IMR-90 (cell line): ENCODE measurements at regions not wholly inside any gene's neighbourhood (a gene's known extent, or its start where the extent isn't known, plus 50 kb on each side); places are given as distances from the start of the nearest gene placed in this dataset.

Source experiments
- BHLHE40 ChIP-seq: fragments of 150-350 bp; IDR thresholded peaks from 2 replicates; pipeline ENCODE4 v1.6.1; 2016; ENCODE audit warnings: mild to moderate bottlenecking, low read depth, low read length
- CEBPB ChIP-seq: IDR thresholded peaks from 2 replicates; pipeline ENCODE4 v1.6.1; 2012; ENCODE audit warnings: low read depth, low read length, improper control_type of control experiment
- CHD1 ChIP-seq: IDR thresholded peaks from 2 replicates; pipeline ENCODE4 v1.6.1; 2012; ENCODE audit warnings: low read depth, low read length, improper control_type of control experiment
- ELK1 ChIP-seq: fragments of 150-350 bp; IDR thresholded peaks from 2 replicates; pipeline ENCODE4 v1.6.1; 2016; ENCODE audit warnings: low read depth, mild to moderate bottlenecking, low read length, moderate library complexity, borderline replicate concordance
- MAFK ChIP-seq: IDR thresholded peaks from 2 replicates; pipeline ENCODE4 v1.6.1; 2012; ENCODE audit warnings: low read depth, low read length, improper control_type of control experiment
- MAZ ChIP-seq: IDR thresholded peaks from 2 replicates; pipeline ENCODE4 v1.6.1; 2012; ENCODE audit warnings: low read depth, mild to moderate bottlenecking, low read length, improper control_type of control experiment, moderate library complexity, borderline replicate concordance
- MXI1 ChIP-seq: IDR thresholded peaks from 2 replicates; pipeline ENCODE4 v1.6.1; 2012; ENCODE audit warnings: low read depth, mild to moderate bottlenecking, low read length, moderate library complexity, borderline replicate concordance
- POLR2A ChIP-seq: IDR thresholded peaks from 2 replicates; pipeline ENCODE4 v1.6.1; 2012; ENCODE audit warnings: mild to moderate bottlenecking, low read depth, low read length
- RAD21 ChIP-seq: IDR thresholded peaks from 2 replicates; pipeline ENCODE4 v1.6.1; 2012; ENCODE audit warnings: low read length, improper control_type of control experiment
- RFX5 ChIP-seq: IDR thresholded peaks from 2 replicates; pipeline ENCODE4 v1.8.0; 2012; ENCODE audit warnings: low read depth, mild to moderate bottlenecking, low read length, moderate library complexity
- SMC3 ChIP-seq: fragments of 150-350 bp; IDR thresholded peaks from 2 replicates; pipeline ENCODE4 v1.6.1; 2016; ENCODE audit warnings: low read depth, mild to moderate bottlenecking, antibody characterized with exemption, low read length, moderate library complexity
- TF ChIP-seq, protein P1 (sequence below): conservative IDR thresholded peaks from 2 replicates; pipeline ENCODE4 v1.5.1; 2012; ENCODE audit warnings: mild to moderate bottlenecking, low read depth, low read length, improper control_type of control experiment
- TF ChIP-seq, protein P2 (sequence below): fragments of 150-350 bp; IDR thresholded peaks from 2 replicates; pipeline ENCODE4 v1.6.1; 2017; ENCODE audit warnings: mild to moderate bottlenecking, antibody characterized with exemption, low read length, low read depth

DNA sequence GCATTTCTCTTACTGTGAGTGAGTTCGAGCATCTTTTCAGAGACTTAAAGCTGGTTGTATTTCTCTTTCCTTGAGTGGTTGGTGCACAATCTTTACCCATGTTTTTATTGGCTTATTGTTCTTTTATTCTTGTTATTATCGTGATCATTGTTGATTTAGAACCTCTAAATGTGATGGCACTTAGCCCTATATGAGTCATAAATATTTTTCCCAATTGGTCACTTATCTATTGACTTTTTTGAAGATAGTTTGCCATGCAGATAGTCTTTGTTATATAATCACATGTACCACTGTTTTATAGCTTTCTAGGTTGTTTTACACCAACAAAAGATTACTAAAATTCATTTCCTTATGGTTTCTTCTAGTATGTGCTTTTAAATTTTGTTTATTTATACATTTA is 70.6 kb upstream of the KCNK12 start:
- TF ChIP-seq MXI1: no peak
- TF ChIP-seq, protein P1, sequence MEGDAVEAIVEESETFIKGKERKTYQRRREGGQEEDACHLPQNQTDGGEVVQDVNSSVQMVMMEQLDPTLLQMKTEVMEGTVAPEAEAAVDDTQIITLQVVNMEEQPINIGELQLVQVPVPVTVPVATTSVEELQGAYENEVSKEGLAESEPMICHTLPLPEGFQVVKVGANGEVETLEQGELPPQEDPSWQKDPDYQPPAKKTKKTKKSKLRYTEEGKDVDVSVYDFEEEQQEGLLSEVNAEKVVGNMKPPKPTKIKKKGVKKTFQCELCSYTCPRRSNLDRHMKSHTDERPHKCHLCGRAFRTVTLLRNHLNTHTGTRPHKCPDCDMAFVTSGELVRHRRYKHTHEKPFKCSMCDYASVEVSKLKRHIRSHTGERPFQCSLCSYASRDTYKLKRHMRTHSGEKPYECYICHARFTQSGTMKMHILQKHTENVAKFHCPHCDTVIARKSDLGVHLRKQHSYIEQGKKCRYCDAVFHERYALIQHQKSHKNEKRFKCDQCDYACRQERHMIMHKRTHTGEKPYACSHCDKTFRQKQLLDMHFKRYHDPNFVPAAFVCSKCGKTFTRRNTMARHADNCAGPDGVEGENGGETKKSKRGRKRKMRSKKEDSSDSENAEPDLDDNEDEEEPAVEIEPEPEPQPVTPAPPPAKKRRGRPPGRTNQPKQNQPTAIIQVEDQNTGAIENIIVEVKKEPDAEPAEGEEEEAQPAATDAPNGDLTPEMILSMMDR: no peak
- TF ChIP-seq CHD1: no peak
- TF ChIP-seq RFX5: no peak
- TF ChIP-seq RAD21: no peak
- no peak for TF ChIP-seq MAFK
- TF ChIP-seq POLR2A: no peak
- no peak for TF ChIP-seq SMC3
- TF ChIP-seq CEBPB: no peak
- TF ChIP-seq ELK1: no peak
- TF ChIP-seq, protein P2, sequence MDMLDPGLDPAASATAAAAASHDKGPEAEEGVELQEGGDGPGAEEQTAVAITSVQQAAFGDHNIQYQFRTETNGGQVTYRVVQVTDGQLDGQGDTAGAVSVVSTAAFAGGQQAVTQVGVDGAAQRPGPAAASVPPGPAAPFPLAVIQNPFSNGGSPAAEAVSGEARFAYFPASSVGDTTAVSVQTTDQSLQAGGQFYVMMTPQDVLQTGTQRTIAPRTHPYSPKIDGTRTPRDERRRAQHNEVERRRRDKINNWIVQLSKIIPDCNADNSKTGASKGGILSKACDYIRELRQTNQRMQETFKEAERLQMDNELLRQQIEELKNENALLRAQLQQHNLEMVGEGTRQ: no peak
- TF ChIP-seq MAZ: no peak
- no peak for TF ChIP-seq BHLHE40
